ENCODE measurements at regions not wholly inside any gene's neighbourhood (a gene's known extent, or its start where the extent isn't known, plus 50 kb on each side); places are given as distances from the start of the nearest gene placed in this dataset.

GRCh38 chr13:73800011-73800410 is 334.2 kb downstream of the KLF12 start:
- intact Hi-C loops (cut with DNase I) = no loop called here
- Histone ChIP-seq H3K27me3 (no peaks in the 10 kb centered on the region), H3K36me3 (no peaks in the 10 kb centered on the region), H3K4me1 (no peaks in the 10 kb centered on the region), H3K4me3 (no peak overlapping the region), H3K9me3 (no peaks in the 10 kb centered on the region), H3K27ac (no peak overlapping the region)
- DNase-seq (no peak), ATAC-seq (no peak)
- TF ChIP-seq CTCF (IDR thresholded peaks at IDR 0.05) = no peak

DNA sequence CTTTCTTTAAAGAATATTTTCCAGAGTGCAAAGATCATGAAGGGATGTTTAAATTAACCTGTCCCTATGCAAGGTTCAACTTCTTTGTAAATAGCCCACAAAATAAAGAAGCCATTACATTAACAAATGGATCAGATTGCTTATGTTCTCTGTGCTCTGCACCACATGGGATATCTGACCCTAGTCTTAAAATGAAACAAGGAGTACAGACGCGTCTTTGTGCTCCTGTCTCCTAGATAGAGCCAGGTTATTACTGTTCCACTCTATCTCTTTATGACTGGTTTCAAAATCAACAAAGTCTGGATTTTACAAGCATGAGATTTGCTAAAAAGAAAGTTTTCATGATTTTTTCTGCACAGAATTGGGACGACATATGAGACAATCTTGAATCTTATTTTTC is 339.4 kb downstream of the KLF12 start:
- no peak overlapping the region for H3K27ac ChIP-seq
- no peaks in the 10 kb centered on the region for H3K36me3 ChIP-seq
- H3K4me3 ChIP-seq = no peak overlapping the region
- no peak for TF ChIP-seq CTCF (IDR thresholded peaks at IDR 0.05)
- H3K27me3 ChIP-seq = no peaks in the 10 kb centered on the region
- intact Hi-C loops (cut with DNase I) = no loop called here
- DNase-seq = no peak
- H3K4me1 ChIP-seq = no peaks in the 10 kb centered on the region
- no peak for ATAC-seq
- no peaks in the 10 kb centered on the region for H3K9me3 ChIP-seq

DNA sequence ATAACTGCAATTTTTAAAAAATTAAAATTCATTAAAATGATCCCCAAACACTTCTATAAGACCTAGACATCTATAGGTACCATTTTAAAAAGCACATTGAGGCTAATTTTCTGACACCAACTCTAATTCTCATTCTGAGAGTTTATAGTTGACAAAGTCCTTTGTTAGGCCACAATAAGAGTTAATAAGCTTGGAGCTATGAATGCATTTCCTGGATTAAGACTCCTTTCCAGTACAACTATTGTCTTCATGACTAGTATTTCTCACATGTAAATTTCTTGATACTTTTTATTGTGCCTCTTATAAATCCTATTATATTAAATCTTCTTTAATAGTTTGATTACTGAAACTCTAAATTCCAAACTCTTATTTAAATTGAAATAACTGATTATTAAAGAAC is 340.8 kb downstream of the KLF12 start:
- intact Hi-C loops (cut with DNase I) = no loop called here
- H3K36me3 ChIP-seq = no peaks in the 10 kb centered on the region
- ATAC-seq = no peak
- no peaks in the 10 kb centered on the region for H3K9me3 ChIP-seq
- no peaks in the 10 kb centered on the region for H3K27me3 ChIP-seq
- no peaks in the 10 kb centered on the region for H3K4me1 ChIP-seq
- TF ChIP-seq CTCF (IDR thresholded peaks at IDR 0.05) = no peak
- no peak overlapping the region for H3K4me3 ChIP-seq
- DNase-seq = no peak
- no peak overlapping the region for H3K27ac ChIP-seq

DNA sequence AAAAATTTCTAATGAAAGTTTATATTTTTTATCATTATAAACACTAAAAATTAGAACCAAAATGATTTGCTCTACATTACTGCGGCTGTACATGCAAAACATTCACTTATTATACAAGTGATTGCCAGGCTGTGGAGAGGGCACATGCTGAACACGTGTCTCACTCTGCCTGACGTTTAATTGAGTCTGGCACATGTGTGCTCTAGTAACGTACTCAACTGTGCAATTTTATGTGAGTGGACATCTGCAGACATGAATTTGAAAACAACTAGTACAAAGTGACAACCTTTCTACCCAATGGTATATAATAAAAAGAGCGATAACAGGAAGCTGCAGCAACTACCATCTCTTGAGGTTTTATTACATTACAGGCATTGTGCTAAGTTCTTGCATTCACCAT is 341.4 kb downstream of the KLF12 start:
- Histone ChIP-seq H3K4me3 (no peak overlapping the region), H3K9me3 (no peaks in the 10 kb centered on the region), H3K27me3 (no peaks in the 10 kb centered on the region), H3K36me3 (no peaks in the 10 kb centered on the region), H3K27ac (no peak overlapping the region), H3K4me1 (no peaks in the 10 kb centered on the region)
- intact Hi-C loops (cut with DNase I) = no loop called here
- no peak for DNase-seq
- TF ChIP-seq CTCF (IDR thresholded peaks at IDR 0.05) = no peak
- ATAC-seq = no peak

GRCh38 chr13:73782450-73783449 is 351.5 kb downstream of the KLF12 start:
- no peaks in the 10 kb centered on the region for H3K9me3 ChIP-seq
- DNase-seq = no peak
- intact Hi-C loops (cut with DNase I) = no loop called here
- no peaks in the 10 kb centered on the region for H3K36me3 ChIP-seq
- no peak overlapping the region for H3K27ac ChIP-seq
- no peak overlapping the region for H3K4me3 ChIP-seq
- H3K27me3 ChIP-seq = no peaks in the 10 kb centered on the region
- ATAC-seq = no peak
- TF ChIP-seq CTCF (IDR thresholded peaks at IDR 0.05) = no peak
- H3K4me1 ChIP-seq = no peaks in the 10 kb centered on the region

All from upper lobe of right lung (tissue), 1 donor.